ENCODE measurements at regions not wholly inside any gene's neighbourhood (a gene's known extent, or its start where the extent isn't known, plus 50 kb on each side); places are given as distances from the start of the nearest gene placed in this dataset.
"Not testable (repeated sequence)": the region's sequence is repeated elsewhere in the genome, so short reads cannot be mapped to it uniquely, and the experiment has no call there.

GRCh38 chr6:76856065-76856464, 607.2 kb downstream of the HTR1B start:
- TF ChIP-seq, protein P1, sequence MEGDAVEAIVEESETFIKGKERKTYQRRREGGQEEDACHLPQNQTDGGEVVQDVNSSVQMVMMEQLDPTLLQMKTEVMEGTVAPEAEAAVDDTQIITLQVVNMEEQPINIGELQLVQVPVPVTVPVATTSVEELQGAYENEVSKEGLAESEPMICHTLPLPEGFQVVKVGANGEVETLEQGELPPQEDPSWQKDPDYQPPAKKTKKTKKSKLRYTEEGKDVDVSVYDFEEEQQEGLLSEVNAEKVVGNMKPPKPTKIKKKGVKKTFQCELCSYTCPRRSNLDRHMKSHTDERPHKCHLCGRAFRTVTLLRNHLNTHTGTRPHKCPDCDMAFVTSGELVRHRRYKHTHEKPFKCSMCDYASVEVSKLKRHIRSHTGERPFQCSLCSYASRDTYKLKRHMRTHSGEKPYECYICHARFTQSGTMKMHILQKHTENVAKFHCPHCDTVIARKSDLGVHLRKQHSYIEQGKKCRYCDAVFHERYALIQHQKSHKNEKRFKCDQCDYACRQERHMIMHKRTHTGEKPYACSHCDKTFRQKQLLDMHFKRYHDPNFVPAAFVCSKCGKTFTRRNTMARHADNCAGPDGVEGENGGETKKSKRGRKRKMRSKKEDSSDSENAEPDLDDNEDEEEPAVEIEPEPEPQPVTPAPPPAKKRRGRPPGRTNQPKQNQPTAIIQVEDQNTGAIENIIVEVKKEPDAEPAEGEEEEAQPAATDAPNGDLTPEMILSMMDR (IDR thresholded peaks at IDR 0.05; ENCODE audit: low read depth, low read length): no peak
- no peak for DNase-seq (ENCODE audit: extremely low read depth, low read depth)

DNA sequence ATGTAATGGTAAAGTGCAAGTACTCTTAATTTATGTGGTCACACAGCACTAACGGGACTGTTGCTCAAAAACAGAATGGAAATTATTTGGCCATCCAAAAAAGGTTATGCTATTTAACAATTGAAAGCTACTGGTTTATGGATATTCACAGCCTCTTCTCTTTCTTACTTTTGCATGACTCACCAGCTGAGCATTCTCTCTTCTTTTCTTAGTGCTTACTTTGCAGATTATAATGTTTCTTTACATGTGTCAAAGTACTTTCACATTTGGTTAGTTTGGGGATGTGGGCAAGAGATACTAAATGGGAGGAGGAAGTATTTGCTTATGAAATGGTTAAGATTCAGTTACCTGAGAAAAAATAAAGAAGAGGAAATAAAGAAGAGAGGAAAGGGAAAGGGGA, 610.5 kb downstream of the HTR1B start:
- no peak for DNase-seq (ENCODE audit: extremely low read depth, low read depth)
- TF ChIP-seq, protein P1 (IDR thresholded peaks at IDR 0.05; ENCODE audit: low read depth, low read length): no peak

GRCh38 chr6:76849274-76849970, 613.9 kb downstream of the HTR1B start:
- DNase-seq (ENCODE audit: extremely low read depth, low read depth): not testable (repeated sequence)

DNA sequence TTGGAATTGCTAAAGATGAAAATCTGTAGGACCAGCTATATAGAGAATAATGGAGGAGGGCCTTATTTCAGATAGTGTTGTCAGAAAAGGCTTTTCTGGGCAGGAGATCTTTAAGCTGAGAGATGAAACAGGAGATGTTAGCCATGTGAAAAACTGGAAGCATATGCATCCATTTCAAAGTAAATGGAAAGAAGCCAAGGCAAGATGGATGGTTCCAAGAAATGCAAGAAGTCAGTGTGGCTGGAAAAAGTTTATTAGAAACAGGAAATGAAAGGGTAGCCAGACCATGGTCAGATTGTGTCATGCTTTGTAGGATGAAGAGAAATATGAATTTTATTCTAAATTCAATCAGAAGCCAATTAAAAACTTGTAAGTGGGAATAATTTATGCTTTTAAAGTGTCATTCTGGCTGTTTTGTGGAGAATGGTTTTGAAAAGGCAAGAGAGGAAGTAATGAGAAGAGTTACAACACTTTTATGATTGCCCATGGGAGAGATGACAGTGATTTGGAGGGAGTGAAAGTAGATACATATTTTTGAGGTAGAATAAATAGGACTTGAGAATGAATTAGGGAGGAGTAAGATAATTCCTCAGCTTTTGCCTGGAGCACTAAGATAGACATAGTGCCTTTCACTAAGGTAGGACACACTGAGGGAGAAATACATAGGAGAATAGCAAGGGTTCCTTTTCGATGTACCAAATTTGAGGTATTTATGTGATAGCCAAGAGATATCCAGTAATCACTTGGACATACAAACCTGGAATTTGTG, 620.1 kb downstream of the HTR1B start:
- TF ChIP-seq, protein P1 (IDR thresholded peaks at IDR 0.05; ENCODE audit: low read depth, low read length): no peak
- no peak for DNase-seq (ENCODE audit: extremely low read depth, low read depth)

DNA sequence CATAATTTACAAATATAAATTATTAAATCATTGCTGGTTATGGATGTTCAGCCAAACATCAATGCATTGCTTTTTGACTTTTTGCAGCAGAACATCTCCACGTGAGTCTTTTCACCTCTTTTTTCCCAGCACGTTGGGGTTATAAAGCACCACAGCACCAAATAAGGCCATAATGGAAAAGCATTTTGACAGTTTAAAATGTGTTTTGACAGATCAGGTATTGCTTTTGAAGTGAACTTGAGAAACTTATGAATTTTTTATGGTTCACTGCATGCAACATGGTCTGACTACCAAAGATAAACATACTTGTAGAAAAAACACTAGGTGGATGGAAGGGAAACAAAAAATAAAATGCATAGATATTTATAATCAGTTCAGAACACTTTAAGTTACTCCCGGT, 622.4 kb downstream of the HTR1B start:
- TF ChIP-seq, protein P1 (IDR thresholded peaks at IDR 0.05; ENCODE audit: low read depth, low read length): no peak
- no peak for DNase-seq (ENCODE audit: extremely low read depth, low read depth)

DNA sequence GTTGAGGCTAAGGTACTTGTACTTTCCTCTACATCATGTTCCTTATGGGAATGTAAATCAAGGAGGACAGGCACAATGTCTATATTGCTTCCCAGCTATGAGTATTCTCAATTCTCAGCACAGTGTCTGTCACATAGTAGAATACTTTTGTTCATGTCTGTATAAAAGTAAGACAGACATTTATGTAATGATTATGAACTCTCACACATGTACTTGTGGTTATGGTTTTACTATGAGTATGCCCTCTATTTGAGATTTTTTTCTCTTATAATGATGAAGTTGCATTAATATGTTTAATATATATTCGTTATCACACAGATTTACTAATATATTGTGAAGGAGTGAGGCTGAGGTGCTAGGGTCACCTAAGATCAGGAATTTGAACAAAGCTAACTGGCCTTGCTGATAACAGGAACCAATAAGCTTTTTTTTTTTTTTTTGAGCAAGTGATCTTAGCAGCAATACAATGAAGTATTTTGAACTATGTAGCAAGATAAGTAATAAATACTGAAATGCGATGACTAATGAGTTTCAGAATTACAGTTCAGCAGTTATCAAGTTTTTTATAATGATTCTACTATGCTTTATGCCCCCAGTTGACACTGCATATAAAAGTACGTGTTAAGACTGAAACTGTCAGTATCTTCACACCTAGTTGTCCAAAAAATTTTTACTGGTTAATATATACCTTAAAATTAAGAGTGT, 623.1 kb downstream of the HTR1B start:
- TF ChIP-seq, protein P1 (IDR thresholded peaks at IDR 0.05; ENCODE audit: low read depth, low read length): no peak
- DNase-seq (ENCODE audit: extremely low read depth, low read depth): no peak

DNA sequence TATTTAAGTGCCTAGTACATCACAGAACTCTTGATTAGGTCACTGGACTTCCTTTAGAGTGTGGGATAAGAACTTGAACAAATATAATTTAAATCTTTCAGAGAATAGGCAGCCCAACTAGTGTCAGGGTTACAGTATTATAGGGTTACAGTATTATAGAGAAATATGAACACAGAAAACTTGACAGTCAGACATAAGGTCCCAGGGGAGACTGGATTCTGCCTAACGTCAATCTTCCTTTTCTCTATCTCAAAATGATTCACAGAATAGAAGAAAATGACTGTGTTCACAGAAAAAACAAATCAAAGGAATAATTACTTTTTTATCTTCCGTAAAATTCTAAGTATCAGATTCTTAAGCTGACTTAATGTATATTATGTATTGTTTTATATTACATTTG, 623.8 kb downstream of the HTR1B start:
- TF ChIP-seq, protein P1 (IDR thresholded peaks at IDR 0.05; ENCODE audit: low read depth, low read length): no peak
- DNase-seq (ENCODE audit: extremely low read depth, low read depth): no peak

Measured in AG09319 (cell line).